Endothelial cell of hepatic sinusoid (primary cell): ENCODE measurements at regions not wholly inside any gene's neighbourhood (a gene's known extent, or its start where the extent isn't known, plus 50 kb on each side); places are given as distances from the start of the nearest gene placed in this dataset.

Source experiments
- in situ Hi-C: cut with HindIII; loops from 2 replicates; pipeline ENCODE4 v1.10.0; 2017; ENCODE audit warnings: low sequenced_read_pairs

GRCh38 chr5:82772281-82772680 lies 304.9 kb downstream of the TMEM167A start:
- in situ Hi-C loops, result no loop called here

GRCh38 chr5:82766206-82766605 lies 311.0 kb downstream of the TMEM167A start:
- in situ Hi-C loops, result no loop called here

- in situ Hi-C loops, result no loop called here
These were observed 311.4 kb downstream of the TMEM167A start for GRCh38 chr5:82765765-82766164.

- in situ Hi-C loops, result no loop called here
These were observed 316.3 kb downstream of the TMEM167A start for GRCh38 chr5:82760856-82761255.

GRCh38 chr5:82758881-82759280 lies 318.3 kb downstream of the TMEM167A start:
- in situ Hi-C loops, result no loop called here

- in situ Hi-C loops, result no loop called here
These were observed 322.4 kb downstream of the TMEM167A start for GRCh38 chr5:82754759-82755158.

- in situ Hi-C loops, result no loop called here
These were observed 323.0 kb downstream of the TMEM167A start for GRCh38 chr5:82754036-82754746.

- in situ Hi-C loops, result no loop called here
These were observed 323.8 kb downstream of the TMEM167A start for GRCh38 chr5:82753374-82753773.

- in situ Hi-C loops, result no loop called here
These were observed 327.8 kb downstream of the TMEM167A start for GRCh38 chr5:82749461-82749820.

- in situ Hi-C loops, result no loop called here
These were observed 328.3 kb downstream of the TMEM167A start for GRCh38 chr5:82748688-82749460.

- in situ Hi-C loops, result no loop called here
These were observed 329.2 kb downstream of the TMEM167A start for GRCh38 chr5:82747986-82748385.

- in situ Hi-C loops, result no loop called here
These were observed 332.2 kb downstream of the TMEM167A start for GRCh38 chr5:82745016-82745415.

- in situ Hi-C loops, result no loop called here
These were observed 338.4 kb downstream of the TMEM167A start for GRCh38 chr5:82738681-82739269.

- in situ Hi-C loops, result no loop called here
These were observed 341.9 kb downstream of the TMEM167A start for GRCh38 chr5:82735160-82735789.

- in situ Hi-C loops, result no loop called here
These were observed 342.8 kb downstream of the TMEM167A start for GRCh38 chr5:82734347-82734746.

GRCh38 chr5:82730913-82731312 lies 346.3 kb downstream of the TMEM167A start:
- in situ Hi-C loops, result no loop called here

- in situ Hi-C loops, result no loop called here
These were observed 348.1 kb downstream of the TMEM167A start for GRCh38 chr5:82728926-82729702.

GRCh38 chr5:82723168-82723567 lies 354.0 kb downstream of the TMEM167A start:
- in situ Hi-C loops, result no loop called here

GRCh38 chr5:82721087-82721410 lies 356.1 kb downstream of the TMEM167A start:
- in situ Hi-C loops, result no loop called here

GRCh38 chr5:82720213-82721086 lies 356.7 kb downstream of the TMEM167A start:
- in situ Hi-C loops, result no loop called here
